CD4-positive, alpha-beta T cell treated with Interferon gamma for 1 hour (primary cell): ENCODE measurements at regions not wholly inside any gene's neighbourhood (a gene's known extent, or its start where the extent isn't known, plus 50 kb on each side); places are given as distances from the start of the nearest gene placed in this dataset.

Source experiments
- DNase-seq: peaks from one replicate; pipeline ENCODE4 v3.0.0-alpha.2; 2020

DNA sequence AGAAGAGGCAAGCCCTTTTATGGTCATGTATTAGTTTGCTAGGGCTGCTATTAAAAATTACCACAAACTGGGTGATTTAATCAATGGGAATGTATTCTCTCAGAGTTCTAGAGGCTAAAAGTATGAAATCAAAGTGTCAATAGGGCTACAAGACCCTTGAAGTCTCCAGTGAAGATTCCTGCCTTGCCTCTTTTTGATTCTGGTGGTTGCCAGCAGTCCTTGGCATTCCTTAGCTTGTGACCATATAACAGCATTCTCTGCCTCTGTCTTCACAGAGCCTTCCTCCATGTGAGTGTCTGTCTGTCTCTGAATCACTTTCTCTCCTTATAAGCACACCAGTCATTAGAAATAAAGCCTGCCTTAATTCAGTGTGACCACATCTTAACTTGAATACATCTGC, 282.7 kb downstream of the KCNN2 start:
- DNase-seq: no peak

DNA sequence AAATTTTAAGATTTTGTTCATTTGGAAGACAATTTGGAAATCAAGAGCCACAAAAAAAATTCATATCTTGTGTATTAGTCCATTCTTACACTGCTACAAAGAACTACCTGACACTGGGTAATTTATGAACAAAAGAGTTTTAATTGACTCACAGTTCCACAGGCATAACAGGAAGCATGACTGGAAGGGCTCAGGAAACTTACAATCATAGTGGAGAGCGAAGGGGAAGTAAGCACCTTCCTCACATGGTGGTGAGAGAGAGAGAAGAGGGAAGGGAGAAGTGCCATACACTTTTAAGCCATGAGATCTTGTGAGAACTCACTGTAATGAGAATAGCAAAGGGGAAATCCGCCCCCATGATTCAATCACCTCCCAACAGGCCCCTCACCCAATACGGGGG, 274.4 kb downstream of the KCNN2 start:
- no peak for DNase-seq

DNA sequence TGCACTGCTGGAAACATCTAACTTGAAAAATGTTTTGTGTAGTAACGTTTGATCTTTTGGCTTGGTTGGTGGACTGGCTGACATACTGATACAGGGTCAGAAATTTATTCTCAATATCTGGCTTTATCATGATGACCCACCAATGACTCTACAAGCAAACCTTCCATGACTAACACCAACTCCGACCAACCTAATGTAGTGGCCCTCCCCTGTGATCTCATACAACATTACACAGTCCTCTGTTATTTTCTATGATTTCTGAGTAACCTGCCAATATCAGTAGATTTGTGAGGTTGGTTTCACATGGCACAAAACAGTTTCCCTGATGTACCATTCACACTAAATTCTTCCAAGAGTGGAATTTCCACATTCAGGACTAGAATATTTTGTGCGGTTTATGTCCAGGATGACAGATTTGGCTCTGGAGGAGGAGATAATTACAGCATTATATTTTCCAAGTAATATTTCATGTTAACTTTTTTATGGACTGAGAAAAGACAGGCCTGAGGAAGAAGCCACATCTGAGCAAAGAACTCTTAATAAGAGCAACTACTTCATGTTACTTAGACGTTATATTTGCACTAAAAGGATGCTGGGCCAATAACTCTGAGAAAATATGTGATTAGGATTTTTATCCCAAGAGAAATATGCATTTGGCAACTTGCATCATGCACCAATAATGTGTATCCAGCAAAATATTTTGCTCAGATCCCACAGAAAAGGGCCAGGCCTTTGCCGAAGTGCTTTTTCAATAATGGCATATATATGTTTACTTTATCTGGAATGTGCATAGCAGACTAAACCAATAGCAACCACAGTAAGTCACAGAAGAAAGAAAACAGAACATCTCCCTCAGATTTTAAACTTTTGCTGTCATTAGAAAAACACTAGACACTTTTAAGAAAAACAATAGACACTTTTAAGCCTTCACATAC, 273.4 kb downstream of the KCNN2 start:
- no peak for DNase-seq

DNA sequence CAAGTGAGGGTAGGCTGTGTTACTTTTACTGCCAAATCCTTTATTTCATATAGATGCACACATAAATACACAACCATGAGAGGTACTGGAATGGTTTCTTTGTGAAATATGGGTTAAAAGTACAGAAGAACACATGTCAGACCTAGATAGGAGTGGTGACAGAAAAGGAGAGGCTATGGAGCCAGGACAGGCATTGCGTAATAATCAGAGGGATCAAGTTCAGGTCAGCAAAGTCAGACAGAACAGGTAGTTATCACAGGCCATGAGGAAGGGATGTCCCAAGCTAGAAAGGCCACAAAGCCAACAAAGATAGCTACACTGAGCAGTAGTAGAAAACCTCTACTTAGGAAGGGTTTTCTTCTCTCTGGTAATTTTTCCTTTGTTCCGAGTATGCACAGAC, 272.6 kb downstream of the KCNN2 start:
- no peak for DNase-seq

DNA sequence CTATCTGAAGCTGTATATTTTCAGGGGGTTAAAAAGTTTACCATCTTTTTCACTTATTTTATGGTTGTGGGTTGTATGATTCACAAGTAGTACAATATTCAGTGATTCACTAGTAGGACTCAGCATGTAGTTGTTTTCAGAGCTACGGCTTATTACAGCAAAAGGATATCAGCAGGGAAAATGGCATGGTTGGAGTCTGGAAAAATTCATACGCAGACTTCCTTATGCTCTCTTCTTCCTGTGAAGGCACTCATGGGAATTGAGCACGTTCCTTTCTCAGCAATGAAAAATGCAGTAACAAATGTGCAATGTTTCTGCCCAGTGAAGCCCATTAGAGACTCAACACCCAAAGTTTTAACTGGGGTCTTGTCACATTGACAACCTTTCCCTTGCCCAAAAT, 250.5 kb downstream of the KCNN2 start:
- no peak for DNase-seq

DNA sequence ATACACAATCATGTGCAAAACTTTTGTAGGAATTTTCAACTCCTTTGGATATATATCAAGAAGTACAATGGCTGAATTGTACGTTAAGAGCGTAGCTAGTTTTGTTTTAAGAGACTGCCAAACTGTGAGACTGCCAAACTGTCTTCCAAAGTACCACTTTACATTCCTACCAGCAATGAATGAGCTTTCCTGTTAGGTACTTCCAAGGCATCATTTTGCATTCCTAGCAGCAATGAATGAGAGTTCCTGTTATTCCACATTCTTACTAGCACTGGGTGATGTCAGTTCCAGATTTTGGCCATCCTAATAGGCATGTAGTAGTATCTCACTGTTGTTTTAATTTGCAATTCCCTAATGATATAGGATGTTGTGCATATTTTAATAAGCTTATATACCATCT, 219.3 kb downstream of the KCNN2 start:
- DNase-seq: no peak

DNA sequence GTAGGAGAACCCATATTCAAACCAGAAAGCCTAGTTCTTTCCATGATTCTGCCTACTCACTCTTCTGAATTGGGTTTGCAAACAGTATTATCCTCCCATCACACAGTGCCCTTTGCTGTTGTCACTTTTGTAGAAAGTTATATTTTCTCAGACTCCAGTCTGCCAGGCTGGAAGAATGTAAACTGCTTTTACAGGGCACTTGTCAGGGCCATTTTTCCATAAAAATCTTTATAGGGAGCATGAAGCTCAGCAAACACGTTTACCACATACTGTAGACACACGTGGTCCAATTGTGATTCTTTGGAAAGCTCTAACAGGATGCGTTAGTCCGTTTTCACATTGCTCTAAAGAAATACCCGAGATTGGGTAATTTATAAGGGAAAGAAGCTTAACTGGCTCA, 204.0 kb downstream of the KCNN2 start:
- DNase-seq: no peak

DNA sequence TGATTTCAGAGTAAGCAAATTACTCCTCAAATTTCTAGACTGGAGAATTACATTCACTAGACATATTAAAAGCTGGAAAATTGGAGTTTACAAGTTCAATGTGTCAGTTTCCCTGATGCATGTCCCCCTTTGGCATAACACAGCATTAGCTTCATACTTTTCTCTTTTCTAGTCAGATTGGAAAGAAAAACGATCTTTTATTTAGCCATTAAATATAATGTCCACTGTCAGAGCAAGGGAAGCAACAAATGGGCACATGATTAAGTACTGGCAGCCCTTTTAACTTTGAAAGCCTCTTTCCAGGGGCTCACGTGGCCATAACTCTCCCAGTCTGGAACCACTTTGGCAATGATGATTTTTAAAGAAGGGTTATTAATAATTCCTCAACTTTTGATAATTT, 203.3 kb downstream of the KCNN2 start:
- no peak for DNase-seq

DNA sequence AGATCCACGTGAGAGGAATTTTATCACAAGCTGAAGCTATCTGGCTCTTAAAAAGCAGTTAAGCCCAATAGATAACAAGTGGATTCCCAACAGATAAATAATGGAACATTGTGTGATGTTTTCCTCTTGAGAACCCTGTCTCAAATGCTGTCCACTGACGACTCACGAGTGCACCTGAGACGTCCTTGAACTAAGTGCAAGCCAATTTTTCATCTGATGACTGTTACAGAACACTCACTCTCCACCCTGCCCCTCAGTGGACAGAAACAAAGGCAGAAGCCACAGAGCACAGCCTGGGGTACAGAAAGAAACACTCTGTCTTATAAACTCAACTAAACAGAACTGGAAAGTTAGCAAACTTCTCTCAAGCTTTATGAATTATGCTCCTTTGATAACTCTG, 199.5 kb downstream of the KCNN2 start:
- DNase-seq: no peak
